Glomerular endothelial cell (primary cell): ENCODE measurements at regions not wholly inside any gene's neighbourhood (a gene's known extent, or its start where the extent isn't known, plus 50 kb on each side); places are given as distances from the start of the nearest gene placed in this dataset.

Experiments
- DNase-seq: peaks from one replicate; pipeline ENCODE4 v3.0.0-alpha.2; 2011; ENCODE audit warnings: low read depth, low spot score; ENCODE audit errors: extremely low read depth

DNA sequence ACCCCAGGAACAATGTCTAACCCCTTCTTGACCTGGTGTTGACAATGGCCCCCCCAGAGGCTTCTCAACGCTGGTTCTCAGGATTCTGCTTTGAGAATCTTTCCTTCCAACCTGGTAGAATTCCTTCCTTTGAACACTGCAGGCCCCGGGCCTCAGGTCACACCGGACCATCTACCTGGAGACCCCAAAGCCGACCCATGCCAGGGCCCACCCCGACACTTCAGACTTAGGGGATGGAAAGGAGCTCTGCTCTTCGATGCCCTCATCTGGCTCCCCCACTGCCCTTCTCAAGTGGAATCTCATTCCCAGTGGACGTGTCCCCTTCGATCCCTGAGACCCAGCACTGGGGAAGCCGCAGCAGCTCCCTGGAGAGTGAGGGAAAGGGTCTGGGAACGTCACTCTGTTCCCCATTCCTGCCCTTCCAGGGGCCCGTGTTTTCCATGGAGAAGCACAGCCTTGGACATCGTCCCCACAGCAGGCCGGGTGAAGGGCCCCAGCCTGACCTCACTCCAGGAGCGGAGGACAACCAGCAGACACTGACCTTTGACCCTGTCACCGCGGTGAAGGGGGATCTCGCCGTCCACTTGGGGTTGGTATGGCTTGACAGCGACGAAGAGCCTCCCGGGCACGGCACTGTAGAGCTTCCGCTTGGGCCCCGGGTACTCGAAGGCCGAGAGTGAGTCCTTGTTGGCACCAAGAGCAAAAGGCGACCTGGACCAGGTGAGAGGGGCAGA lies 408.3 kb downstream of the CTTN start:
- DNase-seq = no peak

DNA sequence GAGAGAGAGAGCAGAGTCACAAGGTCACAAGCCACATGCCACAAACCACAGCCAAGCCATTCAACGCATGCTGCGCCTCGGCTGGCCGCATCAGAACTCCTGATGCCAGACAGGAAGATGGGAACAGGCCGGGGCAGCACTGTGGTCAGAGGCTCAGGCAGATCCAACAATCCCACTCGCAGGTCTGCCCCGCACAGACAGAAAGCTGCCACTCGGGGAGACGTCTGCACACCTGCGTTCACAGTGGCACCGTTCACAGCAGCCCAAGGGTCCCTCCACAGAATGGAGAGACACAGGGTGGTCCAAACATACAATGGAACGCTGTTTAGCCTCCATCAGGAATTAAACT lies 408.8 kb downstream of the CTTN start:
- no peak for DNase-seq

DNA sequence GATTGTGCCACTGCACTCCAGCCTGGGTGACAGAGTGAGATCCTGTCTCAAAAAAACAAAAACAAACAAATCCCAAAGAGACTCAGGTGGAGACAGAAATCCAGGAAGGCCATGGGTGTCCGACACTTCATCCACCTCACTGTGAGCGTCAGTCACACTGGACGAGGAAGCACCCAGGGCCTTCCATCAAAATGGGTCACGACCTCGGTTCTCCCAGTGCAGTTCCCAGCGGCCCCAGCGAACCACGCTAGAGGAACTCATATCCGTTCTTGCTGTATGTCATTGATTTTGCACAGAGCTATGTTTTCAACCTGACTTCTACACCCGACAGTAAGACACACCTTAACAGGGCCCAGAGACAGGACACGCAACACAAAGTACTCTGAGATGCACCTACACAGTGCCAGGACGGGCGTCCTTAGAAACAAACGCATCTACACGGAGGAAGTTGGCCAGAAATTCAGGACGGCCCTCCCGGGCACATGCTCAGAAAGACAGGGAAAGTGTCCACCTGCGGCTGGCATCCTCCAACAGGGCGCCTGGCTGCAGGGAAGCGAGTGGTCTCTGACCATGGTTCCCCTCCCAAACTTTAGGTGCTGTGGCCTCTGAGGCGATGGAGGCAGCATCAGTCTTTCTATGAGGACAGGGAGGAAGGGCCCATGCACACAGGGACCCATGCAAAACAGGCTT lies 410.5 kb downstream of the CTTN start:
- no peak for DNase-seq

DNA sequence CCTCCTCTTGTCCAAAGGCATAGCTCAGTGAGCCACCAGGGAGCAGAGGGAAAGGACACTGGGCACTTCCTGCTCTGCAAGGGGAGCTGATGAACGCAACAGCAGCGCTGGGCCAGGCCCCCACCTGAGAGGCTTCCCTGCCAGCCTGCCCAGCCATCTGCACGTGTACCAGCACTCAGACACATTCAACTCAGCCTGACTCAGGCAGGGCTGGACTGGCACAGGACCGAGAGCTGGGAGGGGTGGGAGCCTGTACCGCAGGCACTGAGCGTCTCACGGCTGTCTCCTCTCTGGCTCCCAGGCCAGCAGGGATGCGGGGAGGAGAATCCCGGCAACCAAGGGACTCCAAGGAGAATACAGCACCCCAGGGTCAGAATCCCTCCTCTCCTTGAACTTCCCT lies 411.8 kb downstream of the CTTN start:
- DNase-seq = no peak

DNA sequence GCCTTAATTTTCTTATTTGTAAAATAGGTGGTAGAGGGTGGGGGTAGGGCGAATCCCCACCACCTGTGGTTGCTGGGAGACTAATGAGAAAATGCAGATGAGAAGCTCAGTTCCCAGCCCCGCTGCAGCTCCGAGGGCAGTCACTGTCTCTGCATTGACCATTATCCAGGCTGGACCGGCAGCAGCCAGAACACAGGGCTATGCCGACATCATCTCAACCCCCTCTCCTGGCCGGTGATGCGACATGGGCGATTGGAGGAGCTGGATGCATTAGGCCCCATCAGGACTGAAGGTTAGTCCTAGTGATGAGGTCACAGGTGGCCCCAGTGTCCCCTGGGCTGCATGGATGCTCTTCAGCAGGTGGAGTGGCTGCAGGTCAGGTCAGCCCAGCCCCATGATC lies 412.4 kb downstream of the CTTN start:
- no peak for DNase-seq

DNA sequence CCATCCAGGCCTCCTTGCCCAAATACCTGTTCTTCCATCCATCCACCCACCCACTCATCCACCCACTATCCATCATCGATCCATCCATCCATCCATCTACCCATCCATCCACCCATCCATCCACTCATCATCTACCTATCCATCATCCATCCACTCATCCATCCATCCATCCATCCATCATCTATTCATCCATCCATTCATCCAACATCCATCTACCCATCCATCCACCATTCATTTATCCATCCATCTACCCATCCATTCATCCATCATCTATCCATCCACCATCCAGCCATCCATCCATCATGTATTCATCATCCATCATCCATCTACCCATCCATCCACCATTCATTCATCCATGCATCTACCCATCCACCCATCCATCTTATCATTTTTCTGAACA lies 413.2 kb downstream of the CTTN start:
- no peak for DNase-seq

DNA sequence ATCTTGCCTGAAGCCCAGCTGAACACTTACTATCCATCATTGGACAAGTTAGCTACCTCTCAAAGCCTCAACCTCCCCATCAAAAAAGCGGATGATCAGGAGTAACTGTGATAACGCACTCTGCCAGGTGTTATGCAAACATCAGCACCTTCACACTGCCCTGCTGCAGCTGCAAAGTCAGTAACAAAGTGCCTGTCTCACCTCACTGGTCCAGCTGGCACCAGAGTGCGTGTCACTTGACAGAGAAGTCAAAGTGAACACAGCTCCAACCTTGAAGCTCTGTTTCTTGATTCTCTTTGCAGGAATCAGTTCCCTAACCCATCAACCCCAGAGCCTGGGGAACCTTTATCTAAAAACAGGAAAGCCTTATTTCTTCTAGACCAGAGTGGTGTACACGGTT lies 413.6 kb downstream of the CTTN start:
- DNase-seq = no peak

DNA sequence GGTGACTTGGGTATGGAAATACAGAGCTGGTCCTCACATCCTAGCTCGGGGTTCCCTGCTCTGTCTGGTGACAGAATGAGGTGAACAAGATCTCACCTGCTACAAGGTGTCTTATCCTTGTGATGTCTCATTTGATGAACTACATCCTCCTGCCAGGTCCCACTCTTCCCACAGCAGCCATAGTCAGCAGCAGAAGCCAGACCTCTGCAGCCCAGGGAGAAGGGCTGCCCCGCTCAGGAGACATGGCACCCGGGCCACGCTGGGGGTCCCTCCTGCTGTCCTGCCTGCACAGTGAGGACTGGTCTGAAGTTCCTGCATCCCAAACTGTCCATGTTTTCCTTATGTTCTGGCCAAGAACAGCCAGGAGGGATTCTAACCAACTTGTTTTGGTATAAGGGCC lies 414.1 kb downstream of the CTTN start:
- no peak for DNase-seq

DNA sequence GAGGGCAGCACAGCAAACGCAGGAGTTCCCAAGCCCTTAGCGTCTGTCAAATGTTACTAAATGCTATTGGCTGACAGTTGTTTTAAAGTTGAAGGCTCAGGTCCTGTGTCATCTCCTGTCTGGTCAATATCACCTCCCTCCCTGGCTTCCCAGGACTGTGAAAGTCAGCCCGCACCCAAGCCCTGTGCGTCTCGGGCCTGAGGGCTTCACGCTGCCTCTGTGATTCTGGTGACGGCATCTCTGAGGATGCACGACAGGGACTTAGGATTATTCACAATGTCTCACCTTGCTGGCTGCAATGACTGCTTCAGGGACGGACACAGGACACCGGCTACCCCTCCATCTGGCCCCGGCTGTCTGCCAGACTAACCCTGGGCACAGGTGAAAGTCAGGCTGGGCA lies 415.3 kb downstream of the CTTN start:
- no peak for DNase-seq

DNA sequence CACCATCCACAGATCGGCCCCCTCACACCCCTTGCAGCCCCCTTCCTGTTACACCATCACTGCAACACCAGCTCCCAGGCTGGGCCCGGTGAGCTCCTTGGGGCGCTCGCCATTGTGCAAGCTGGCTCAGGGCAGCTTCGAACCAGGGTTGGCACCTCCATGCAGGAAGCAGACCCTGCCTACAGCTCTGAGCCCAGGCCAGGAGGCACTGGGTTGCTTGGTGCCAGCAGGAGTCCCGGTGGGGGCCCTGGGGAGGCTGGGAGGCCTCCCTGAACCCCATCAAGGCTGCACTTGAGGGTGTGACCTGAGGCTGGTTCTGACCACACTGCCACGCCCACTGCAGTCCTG lies 417.1 kb downstream of the CTTN start:
- DNase-seq = no peak

DNA sequence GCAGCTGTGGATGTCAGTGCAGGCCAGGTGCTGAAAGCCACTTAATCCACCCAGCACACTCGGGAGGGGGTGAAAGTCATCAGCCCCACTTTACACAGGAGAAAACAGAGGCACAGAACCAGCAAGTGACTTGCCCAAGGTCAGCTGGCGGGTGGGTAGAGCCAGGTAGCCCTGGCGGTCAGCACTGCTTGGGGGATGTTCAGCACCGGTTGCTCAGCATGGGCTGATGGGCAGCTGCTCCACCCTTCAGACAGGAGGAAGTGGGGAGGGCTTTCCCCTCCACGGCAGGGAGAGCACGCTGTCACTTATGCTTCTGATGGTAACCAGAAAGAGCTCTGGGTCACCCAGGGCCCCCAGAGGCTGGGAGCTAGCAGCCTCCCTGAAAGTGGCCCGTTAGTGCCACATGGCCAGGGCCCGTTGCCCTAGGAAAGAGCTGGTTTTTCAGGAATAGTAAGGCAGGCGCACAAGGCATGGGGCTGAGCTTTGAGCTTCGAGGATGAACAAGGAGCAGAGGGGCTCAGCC lies 417.9 kb downstream of the CTTN start:
- DNase-seq = no peak

DNA sequence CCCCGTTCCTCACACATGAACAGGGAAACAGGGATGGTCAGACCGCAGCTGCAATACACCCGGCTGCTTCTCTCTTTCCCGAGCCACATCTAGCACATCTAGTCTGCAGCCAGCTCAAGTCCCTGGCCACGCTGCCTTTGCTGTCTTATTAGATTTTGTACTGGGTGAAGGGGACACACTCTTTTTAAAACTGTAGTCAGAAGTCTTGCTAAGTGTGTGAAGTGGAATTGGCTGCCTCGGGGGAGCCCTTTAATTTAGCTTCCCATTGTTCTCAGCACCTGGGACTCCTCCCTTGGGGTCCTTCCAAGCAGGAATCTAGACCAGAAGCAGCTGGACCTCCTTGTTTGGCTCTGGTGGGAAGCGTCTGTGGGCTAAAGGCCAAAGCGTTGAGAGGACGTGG lies 420.0 kb downstream of the CTTN start:
- no peak for DNase-seq

DNA sequence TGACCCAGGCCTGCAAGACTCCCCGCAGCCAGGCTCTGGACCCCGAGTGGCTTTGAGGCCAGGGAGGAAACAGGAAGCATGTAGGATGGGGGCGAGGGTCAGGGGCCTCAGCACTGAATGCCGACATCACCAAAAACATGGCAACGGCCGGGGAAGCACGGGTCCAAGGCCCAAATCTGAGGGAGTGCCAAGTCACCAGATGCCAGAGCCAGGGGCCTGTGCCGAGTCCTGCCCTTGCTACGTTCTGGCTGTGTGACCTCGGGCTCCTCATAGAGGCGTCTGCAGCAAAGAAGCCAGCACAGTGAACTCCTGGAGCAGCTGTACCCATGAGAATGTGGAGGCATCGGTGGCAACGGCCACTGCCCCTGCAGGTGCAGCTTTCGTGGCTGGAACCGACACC lies 420.7 kb downstream of the CTTN start:
- DNase-seq = no peak

DNA sequence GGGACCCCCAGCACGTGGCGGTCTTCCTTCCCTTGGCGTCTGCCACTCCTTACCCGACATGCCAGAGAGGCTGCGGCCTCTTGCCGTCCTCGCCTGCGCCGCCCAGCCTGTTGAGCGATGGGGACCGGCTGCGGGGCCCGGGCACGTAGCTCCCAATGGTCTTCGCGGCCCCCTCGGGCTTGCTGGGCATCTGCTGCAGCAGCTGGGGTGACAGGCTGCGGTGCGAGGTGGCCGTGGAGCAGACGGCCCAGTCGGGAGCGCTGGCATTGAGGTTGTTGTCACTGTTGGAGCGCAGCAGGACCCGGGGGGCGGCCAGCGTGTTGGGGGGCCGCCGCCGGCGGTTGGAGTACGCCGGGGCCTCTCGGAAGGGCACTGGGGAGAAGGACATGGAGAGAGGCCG lies 422.0 kb downstream of the CTTN start:
- DNase-seq = no peak

DNA sequence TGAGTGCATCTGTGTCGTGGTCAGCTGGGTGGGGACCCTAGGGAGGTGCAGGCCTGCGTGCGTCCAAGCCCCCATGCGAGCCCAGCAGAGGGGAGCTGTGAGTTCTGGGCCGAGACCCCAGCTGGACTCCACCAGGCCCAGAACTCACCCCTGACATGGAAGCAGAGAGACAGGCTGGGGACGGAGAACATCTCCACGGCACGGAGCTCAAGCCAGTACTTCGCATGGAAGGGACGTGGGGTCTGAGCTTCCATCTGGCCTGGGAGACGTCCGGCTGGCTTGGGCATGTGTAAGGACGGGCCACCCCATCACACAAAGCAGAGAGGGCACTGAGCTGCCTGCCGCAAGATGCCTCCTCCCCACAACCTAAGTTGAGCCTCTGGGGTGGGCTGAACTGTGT lies 422.4 kb downstream of the CTTN start:
- no peak for DNase-seq

DNA sequence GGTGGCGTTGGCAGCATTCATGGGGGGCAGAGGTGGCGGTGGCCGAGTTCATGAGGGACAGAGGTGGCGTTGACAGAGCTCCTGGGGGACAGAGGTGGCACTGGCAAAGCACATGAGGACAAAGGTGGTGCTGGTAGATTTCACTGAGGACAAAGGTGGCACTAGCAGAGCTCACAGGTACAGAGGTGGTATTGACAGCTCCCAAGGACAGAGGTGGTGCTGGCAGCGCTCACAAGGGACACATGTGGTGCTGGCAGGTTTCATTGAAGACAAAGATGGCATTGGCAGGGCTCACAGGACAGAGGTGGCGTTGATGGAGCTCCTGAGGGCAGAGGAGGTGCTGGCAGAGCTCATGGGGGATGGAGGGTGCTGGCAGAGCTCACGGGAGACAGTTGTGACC lies 425.4 kb downstream of the CTTN start:
- no peak for DNase-seq

DNA sequence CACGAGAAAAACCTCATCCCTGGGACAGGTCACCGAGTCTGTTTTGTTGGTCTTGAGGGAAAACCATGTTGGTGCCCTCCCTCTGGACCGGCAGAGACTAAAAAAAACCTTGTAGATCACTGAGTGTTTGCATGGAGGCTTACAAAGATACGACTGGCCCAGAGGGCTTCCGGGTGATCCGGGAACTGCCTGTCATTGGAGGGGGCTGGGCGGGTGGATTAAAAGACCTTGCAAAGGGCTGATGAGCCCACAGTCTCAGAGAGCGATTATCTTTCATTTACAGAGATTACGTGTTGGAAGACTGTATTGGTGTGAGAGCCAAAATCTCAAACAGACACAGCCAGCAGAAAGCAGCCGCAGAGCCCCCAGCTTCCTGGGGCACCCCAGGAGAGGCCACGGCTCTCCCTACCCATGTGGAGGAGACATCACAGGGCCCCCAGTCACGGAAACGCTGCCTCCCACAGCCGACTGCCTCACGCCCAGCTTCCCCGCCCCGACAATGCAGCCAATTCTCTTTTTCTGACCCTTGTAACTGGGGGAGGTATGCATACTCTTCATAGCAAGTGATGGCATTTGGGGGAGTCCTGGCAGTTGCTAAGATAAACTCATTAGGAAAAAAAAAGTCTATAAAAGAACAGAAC lies 426.4 kb downstream of the CTTN start:
- no peak for DNase-seq

DNA sequence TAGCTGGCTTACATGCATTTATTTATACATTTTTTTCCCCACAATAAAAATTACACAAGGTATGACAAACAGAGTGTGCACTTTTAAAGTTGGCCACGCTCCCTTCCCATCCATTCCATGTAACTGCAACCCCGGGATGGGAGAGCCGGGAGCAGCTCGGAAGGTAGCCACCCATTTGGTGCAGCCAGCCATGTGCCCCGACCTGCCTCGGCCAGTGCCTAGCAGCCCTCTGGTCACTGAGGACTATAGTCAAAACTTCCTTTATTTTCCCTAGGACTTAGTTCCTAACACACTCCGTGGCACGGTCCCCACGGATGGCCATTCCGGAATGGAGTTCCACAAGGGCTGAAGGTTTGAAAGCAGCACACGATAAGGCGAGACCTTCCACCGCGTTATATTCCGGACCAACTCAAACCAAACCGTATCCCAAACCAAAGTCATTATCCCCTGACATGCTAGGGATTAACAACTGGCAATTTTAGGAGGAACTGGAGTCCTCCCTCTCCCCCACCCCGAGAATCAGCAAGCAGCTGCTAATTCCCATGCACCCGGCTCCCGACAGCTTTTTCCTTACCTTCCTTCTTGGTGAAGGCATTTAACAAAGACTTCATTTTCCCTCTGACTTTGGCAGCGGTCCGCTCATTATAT lies 426.4 kb downstream of the SHANK2 start:
- DNase-seq = no peak

DNA sequence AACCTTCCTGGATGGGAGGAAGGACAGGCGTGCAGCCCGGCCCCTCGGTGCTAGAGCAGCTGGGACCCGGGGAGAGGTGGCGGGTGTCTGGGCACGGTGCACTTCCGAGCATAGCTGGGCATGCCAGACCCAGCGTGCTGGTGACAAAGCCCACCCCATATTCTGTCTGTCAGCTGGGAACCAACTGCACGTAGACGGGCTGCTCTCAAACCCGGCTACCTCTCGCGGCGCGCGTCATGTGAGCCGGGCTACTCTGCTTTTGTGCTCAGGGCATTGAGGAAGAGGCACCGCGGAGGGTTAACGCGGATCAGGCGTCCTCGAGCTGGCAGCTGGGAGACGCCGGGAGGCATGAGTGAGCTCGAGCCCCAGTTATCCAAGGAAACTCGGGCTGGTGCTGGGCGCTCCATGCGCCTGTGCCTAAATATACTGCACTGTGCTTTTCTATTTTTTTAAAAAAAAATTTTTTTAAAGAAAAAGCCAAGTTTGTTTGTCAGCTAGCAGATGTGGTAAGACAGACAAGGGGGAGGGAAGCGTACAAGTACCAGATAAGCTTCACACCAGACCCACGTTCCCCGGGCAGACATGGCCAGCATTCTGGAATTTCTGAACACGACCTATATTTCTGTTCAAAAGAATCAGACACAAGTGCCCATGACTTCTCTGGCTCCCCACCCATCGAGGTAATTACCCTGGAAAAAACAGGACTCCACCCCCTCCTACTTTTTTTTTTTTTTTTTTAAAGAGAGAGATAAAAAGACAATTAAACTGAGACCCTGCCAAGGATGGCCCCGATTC lies 425.6 kb downstream of the SHANK2 start:
- no peak for DNase-seq

DNA sequence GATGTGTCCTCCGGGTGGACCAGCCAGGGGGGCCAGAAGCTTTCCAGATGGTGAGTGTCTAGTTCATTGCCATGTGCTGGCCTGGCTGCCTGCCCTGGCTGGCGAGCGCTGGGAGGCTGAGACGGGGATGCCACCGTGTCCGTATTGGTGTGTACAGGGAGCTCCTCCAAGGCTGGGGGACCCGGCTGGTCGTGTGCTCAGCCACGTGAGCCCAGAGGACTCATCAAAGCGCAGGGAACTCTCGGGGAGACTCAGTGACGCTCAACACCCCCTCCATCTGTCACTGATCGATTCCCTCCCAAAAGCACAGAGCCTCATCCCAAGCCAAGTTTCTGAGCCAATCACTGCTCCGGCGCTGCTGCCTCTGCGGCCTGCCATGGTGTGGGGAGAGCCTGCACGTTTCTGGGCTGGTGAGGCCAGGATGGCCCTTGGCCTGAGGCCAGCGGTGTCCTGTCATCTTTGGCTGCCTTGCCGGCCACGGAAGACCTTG lies 423.7 kb downstream of the SHANK2 start:
- DNase-seq = no peak
